Fibroblast of skin of abdomen (primary cell): ENCODE measurements at regions not wholly inside any gene's neighbourhood (a gene's known extent, or its start where the extent isn't known, plus 50 kb on each side); places are given as distances from the start of the nearest gene placed in this dataset.

ENCODE experiments used
- DNase-seq: peaks from one replicate; pipeline ENCODE4 v3.0.0-alpha.2; 2013

- DNase-seq = no peak
These were observed 60.7 kb upstream of the HAND2 start for GRCh38 chr4:173590697-173591096.

GRCh38 chr4:173585876-173586572 is 56.0 kb upstream of the HAND2 start:
- no peak for DNase-seq

GRCh38 chr4:173584506-173584905 is 54.5 kb upstream of the HAND2 start:
- no peak for DNase-seq
